Superior temporal gyrus (tissue), 1 donor: ENCODE measurements at regions not wholly inside any gene's neighbourhood (a gene's known extent, or its start where the extent isn't known, plus 50 kb on each side); places are given as distances from the start of the nearest gene placed in this dataset.

Source experiments
- DNase-seq: peaks from one replicate; pipeline ENCODE4 v3.0.0-alpha.2; 2016; ENCODE audit errors: extremely low spot score

DNA sequence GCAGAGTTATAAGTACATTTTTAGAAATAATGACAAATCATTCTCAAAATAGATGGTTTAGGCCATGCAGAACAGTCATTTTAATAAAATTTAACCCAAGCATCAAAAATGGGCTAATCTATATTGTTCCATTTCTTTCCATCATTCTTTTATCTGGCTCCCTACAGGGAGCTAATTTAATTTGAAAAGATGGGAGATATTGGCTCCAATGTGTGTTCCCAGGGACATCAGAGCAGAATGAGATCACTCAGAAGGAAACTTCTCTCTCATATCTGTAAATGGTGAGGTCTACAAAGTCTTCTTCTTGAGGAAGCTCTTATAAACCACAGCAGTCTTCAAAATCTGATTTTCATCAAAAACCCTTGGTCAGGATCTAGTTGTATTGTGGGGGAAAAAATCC lies 119.4 kb upstream of the RAB6C start:
- DNase-seq = no peak

DNA sequence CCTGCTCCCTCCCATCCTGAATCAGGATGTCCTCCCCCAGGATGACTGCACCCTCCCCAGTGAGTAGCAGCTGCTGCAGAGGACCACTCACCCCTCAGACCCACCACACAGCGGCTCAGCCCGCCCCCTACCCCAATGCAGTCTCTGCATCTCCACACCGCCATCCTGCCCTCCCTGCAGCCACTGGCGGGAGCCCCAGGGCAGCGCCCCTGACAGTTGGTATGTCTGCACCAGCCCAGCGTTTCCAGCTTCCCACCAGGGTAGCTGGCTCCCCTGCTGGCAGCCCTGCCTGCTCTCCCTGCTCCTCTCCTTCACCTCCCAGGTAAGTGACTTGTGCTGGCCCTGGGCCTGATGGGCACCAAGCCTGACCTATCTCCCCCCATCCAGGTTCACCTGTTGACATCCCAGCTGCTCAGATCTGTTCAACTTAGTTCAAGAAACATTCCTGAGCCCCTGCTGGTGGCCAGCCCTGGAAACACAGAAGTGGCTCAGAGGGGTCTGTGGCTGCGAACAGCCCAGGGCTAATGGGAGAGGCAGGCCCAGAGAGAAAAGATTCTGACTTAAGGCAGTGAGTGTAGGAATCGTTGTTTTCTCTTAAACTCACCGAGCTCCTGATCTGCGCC lies 117.7 kb upstream of the RAB6C start:
- no peak for DNase-seq

DNA sequence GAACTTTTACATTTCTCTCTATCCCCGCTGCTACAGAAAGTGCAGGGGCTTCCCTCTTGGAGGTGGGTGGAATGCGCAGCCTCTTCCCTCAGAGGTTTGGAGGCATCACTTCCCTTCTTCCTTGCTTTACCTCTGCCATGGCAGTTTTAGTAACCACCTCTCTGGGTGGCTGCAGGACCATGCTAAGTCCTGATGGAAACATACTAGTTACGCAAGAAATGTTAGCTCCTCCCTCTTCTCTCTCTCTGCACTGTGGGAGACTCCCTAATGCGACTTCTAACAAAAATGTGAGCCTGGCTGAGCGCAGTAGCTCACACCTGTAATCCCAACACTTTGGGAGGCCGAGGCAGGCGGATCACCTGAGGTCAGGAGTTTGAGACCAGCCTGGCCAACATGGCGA lies 116.8 kb upstream of the RAB6C start:
- no peak for DNase-seq

DNA sequence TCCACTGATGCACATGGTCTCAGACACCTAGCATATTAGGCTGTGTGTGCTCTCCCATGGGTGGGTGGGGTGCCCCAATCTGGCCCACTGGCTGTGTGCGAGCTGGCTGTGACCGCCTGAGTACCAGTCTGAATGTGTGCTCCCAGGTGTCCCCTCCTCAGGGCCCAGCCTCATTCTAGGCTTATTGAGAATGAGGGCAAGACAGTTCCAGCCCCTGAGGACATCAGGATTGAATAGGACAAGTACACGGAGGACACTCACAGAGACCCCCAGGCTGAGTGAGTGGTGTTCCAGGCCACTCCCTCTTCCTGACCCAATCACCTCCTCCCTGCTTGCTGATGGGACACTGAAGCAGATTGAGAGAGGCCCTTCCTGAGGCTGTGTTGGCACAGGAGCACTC lies 116.1 kb upstream of the RAB6C start:
- DNase-seq = no peak

DNA sequence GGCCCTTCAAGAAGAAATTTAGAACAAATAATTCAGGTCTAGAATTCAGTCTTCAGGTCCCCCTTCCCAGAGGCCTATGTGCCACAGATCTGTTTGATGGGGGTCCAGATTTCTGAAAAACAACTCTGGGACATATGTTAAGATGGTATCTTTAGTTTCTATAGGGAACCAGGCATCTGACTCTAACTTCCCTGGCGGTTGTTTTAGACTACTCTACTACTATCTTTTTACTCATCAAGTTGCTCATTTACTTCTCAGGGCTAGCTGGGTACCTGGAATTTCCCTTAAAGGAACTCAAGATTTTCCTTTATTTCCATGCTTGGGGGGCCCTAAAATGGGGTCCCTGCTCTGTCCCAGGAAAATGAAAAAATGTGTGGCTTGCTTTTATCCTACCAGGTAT lies 114.7 kb upstream of the RAB6C start:
- no peak for DNase-seq

DNA sequence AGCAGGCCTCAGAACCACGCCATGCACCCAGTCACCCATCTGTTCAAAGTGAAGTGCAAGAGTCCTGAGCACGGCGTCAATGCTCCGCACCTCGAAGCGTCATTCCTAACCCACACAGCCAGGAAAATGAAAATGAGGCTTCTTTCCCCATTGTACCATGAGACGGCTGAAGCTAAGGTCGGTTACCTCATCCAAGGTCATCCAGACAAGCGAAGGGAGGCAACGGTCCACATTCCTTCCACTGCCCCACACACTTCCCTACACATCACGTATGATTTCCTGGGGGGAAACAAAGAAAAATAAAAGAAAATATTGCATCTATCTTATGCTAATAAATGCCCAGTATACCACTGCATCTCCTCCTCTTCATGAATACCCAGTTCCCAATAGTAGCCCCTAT lies 113.5 kb upstream of the RAB6C start:
- DNase-seq = no peak

DNA sequence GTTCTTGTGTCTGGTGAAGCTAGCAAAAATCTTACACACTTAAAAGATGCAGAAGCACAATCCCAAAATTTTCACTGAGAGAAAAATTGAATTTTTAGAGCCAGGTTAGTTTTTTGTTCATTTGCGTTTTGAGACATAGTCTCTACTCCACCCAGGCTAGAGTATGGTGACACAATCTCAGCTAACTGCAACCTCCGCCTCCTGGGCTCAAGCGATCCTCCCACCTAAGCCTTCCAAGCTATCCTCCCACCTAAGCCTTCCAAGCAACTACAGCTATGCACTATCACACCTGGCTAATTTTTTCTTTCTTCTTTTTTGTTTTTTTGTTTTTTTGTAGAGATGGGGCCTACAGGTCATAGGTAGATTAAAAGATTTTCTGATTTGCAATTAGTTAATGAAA lies 113.1 kb upstream of the RAB6C start:
- DNase-seq = no peak

DNA sequence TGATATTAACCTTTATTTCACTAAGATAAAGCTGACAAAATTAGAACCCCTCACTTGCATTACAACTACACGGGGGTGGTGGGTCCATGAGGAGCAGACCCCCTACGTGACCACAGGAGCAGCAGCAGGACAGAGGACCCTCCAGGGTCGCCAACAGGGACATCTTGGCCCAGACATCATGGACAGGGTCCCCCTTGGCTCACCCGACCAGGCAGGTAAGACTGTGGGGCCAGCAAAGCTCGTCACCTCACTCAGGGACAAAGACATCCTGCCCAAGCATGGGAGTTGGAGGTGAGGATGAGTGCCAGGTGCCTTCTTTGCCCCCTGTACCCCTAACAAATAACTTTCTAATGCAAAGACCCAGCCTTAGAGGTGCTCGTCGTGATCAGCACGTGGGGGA lies 111.3 kb upstream of the RAB6C start:
- DNase-seq = no peak

DNA sequence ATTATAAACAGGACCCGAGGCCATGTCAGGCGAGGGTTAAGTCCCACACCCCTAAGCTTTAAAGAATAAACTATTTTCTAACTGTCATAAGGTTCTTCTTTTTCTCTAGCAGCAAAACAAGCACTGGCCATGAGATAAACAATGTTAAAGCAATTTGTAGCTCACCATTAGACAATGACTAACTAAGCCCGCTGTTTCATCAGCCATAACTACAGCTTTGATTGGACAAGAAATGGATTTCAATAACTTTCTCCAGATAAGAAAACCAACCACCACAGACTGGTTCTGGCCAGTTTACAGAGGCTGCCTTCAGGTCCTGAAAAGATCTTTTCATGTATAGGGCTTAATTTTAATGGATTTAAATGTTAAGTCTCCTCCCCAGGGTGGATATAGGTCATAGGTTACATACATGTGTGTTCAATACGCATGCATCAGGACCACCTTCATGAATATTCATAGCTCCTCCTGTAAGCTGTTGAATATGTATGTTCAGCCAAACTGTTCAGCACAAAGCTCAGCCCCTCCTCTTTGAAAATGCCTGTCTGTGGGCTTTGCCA lies 108.7 kb upstream of the RAB6C start:
- DNase-seq = no peak

DNA sequence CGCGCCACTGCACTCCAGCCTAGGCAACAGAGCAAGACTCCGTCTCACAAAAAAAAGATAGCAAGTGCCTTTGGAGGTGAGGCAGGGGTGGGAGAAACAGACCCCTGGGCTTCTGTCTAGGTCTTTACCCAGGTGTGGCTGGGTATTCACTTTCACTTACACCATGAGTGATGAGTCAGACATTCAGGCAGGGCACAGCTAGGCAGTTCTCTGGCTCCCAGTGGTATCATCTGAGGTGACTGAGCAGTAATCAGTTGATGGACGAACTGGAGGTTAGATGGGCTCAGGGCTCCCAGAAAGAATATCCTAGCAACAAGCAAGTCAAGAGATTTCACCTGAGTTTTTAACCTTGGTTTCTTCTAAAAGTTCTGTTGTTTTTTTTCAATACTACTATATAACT lies 107.0 kb upstream of the RAB6C start:
- DNase-seq = no peak

DNA sequence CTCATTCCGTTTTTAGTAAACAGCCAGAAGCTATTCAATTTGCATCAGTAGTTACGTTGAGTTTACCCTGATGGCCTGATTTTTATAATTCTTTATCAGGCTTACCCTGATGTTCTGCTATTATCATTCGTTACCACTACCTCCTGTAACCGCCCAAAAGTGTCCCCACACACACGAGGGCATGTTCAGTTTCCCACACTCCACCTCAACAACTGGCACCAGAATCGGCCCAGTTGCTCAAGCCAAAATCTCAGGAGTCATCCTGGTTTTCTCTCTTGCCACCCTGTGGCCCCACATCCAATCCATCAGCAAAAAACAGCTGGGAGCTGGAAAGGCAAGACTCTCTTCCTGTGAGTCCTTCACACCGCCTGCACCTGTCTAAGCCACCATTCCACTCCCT lies 102.9 kb upstream of the RAB6C start:
- no peak for DNase-seq

DNA sequence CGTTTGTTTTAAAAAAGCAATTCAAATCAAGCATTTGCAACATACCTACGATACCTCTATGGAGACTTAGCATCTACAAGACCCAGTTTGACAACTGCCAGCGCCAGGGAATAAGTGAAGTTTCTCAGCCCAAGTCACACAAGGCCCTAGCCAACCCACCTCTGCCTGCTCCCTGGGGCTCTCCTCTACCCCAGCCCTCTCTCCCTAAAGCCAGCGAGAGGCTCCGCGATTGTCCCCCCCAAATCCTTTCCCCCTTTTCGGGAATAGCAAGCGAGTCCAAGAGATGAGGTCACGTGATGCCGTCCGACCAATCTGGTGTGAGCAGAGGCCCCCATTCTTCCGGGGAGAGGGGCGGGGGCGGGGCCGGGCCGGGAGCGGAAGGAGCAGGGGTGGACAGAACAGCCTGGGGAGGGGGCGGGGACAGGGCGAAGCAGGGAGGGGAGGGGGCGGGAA lies 102.2 kb upstream of the RAB6C start:
- DNase-seq = peak; percentile 93

DNA sequence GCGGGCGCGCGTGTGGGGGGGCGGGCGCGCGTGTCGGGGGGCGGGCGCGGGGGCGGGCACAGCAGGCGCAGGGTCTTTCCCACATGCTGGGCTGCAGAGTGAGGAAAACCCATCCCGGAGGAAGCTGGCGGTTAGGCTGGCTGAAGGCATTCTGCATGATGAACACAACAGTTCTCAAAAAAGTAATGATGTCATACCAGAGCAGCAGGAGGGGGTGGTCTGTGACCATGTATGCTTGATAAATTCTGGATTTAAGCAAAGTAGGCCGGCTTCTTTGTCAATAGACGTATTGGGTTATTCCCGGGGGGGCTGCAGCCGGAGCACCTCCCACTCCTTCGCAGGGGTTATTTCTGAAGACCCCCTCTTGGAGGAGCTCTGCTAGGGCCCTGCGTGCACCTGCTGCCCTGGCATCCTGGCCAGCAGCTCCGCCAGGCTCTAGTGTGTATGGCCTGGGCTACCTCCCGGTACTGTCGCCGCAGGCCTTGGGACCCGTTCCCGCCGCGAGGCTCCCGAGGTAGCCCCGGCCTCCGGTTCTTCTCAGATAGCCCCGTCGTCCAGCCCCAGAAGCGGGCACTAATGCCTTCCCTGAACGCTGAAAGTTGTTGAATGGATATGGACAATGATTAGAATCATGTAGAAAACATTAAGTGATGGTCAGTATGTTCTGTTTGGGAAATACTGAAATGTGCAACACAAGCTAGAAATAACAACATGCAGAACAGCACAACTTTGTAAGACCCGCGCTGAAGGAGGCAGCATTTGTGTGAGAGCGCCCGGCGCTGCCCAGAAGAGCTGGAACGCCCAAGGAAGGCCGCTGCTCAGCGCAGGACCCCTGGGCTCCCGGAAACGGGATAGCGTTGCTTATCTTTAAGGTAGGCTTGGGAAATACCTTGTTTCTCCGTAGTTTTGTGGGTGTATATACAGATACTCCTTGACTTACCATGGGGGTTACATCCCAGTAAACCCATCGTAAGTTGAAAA lies 101.4 kb upstream of the RAB6C start:
- peak; percentile 77 for DNase-seq

DNA sequence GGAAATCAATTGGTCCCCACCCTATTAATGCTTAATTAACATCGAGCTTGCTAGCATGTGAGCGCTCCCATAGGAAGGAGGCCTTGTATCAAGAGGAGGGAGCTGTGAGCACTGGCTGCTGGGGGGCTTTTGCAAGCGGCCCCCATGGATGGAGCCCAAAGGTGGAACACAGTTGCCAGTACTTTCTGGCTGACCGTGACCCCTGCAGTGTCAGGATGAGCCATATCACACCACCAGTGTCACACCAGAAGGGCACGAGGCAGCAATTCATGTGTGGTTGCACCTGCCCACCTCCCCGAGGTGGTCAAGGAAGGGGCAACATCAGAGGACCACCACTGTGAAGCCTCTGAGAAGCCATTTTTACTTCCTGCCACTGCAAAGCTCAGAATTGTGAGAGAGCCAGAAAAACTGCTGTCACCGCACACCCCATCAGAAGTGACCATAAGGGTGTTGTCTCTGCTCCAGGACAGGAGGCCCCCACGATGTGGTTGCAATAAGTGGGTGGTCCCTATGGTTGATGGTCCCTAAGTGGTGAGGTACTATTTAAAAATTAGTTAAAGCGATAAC lies 99.8 kb upstream of the RAB6C start:
- DNase-seq = no peak

DNA sequence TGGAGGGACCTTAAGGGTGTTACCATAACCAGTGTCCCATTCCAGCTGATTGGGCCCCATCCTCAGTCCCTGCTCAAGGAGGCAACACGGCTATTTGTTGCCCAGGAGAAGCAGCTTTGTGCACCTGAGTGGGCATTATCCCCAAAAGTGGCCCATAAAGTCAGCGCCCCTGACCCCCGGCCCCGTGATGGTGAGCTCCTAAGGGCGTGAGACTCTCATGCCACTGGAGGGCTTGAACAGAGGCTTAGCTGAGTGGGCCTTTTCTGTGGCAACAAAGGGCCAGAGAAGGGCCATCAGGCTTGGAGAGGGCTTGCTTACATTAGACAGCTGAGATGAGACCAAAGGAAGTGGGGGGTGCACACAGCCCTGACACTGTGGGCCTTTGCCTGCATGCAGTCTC lies 99.2 kb upstream of the RAB6C start:
- no peak for DNase-seq

DNA sequence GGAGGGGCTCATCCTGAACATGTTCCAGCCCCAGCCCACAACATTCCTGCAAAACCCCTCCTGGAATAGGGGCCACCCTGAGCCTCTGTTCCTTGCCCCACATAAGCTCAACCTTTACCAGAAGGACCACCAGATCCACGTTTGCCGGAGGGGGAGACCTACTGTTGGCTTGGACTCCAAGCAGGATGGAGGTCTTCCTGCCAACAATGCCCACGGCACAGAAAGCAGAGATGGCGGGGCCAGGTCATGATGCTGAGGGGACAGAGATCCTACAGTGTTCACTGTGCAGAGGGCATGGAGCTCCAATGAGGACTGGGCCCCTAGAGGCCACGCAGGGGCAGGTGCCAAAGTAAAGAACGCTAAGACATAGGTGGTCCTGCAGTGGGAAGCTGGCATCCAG lies 98.5 kb upstream of the RAB6C start:
- no peak for DNase-seq

DNA sequence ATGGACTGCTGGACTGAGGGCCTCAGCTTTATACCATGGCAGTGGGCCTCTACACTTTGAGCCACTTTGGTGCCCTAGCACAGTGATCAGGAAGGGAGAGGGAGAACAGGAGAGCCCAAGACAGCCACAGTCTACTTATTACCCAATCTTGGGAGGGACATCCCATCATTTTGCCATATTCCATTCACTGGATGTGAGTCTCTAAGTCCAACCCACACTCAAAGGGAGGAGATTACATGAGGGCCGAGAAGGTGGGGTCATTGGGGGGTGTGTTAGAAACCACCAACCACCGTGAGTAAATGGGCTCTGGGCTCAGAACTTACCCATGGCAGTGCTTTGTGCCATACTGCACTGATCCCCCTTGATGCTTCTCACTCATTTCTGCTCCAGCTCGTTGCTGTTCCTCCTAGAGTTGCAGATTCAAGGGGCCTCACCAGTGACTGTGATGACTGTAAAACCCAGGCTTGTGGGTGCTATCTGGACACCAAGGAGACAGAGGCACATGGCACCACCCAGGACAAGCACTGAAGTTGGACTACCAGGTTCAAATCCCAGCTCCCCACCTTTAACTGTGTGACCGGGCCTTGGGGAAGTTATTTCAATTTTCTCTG lies 97.6 kb upstream of the RAB6C start:
- no peak for DNase-seq

DNA sequence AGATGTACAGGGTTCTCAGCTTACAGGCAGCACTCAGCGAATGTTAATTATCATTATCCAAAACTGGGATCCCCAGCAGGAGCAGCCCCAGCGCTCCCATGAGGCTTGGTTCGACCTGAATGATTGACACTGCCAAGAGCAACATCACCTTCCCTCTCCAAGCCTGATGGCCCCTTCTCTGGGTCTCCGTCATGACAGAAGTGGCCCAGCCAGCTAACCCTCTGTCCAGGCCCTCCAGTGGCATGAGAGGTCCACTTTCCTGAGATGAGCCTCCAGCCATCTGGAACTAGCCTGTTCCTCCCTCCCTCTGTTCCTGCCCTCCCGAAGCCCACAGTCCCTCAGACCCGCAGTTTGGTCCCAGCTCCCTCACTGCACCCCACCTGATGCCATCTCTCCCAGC lies 97.0 kb upstream of the RAB6C start:
- no peak for DNase-seq

DNA sequence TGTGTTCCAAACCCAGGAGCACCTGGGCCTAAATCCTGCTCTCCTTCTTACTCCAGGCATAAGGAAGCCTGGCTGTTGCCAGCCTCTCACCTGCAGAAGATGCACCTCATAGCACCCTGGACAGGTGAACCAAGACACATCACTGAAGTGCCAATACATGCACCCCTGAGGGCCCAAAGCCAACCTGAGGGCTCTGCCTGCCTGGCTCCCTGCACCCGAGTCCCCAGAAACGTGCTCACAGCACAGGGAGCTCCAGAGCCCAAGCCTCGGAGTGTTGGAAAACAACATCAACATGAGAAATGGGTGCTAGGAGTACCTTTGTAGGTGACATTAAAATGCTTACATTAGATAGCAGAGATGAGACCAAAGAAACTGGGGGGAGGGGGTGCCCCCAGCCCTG lies 96.3 kb upstream of the RAB6C start:
- no peak for DNase-seq

DNA sequence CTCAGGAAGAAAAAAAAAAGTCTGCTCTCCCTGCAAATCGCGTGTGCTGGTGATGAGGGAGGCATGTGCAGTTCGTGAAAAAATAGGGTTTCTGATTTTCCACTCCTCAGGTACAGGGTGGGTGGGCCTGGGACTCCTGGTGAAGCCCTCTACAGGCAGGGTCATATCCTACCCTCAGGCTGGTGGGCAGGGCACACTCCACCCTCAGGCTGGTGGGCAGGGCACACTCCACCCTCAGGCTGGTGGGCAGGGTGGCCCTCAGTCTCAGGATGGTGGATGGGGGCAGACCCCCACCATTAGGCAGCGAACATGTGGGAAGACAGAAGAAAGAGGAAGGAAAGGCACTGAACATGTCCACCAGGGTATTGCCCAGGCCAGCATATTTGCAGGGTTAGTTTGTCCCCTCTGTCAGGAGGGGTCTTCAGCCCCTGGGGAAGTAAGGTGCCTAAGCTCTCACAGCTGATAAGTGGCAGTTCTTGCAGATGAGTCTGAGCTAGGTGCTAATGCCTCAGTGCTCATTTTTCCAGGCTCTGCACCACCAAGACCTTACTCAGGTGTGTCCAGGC lies 95.2 kb upstream of the RAB6C start:
- no peak for DNase-seq

DNA sequence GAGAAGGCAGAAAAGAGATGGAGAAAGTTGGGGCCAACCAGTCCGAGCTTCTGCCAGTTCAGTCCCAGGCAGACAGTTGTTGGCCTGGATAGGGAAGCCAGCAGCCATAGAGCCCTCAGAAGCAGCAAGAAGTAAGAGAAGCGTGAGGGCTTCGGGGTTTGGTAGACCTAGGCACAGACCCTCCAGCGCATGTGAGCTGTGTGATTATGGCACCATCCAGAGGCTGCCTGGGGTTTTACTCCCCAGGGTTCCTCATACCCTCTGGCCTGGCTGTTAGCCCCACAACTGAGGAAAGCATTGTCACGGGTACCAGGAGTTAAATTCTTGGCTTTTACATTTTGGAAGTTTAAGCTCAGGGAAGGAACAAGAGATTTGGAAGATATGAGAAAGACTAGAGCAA lies 93.7 kb upstream of the RAB6C start:
- no peak for DNase-seq
